ENCODE measurements at regions not wholly inside any gene's neighbourhood (a gene's known extent, or its start where the extent isn't known, plus 50 kb on each side); places are given as distances from the start of the nearest gene placed in this dataset.
"Not testable (repeated sequence)": the region's sequence is repeated elsewhere in the genome, so short reads cannot be mapped to it uniquely, and the experiment has no call there.

GRCh38 chr12:68387338-68387737 lies 55.2 kb upstream of the MDM1 start:
- ATAC-seq (no peak), DNase-seq (ENCODE audit: low spot score) (no peak)
- Mint-ChIP-seq H3K4me1 (ENCODE audit: low read depth in 2 of 2) (peaks cover 34 to 47% of the 10 kb centered on the region in 2 donors), H3K36me3 (peaks cover 10% of the 10 kb centered on the region), H3K4me3 (peak overlapping the region; percentile 39), H3K27ac (peak overlapping the region; percentile 0 to 4), H3K9me3 (peaks cover 3% of the 10 kb centered on the region), H3K27me3 (no peaks in the 10 kb centered on the region)

- Mint-ChIP-seq H3K27me3 (no peaks in the 10 kb centered on the region), H3K9me3 (no peaks in the 10 kb centered on the region), H3K36me3 (peaks cover 3% of the 10 kb centered on the region), H3K4me3 (no peak overlapping the region), H3K4me1 (ENCODE audit: low read depth in 2 of 2) (peaks cover 29 to 46% of the 10 kb centered on the region in 2 donors), H3K27ac (no peak overlapping the region)
- no peak for ATAC-seq
- no peak for DNase-seq (ENCODE audit: low spot score)
Observed at GRCh38 chr12:68389305-68389704, 57.1 kb upstream of the MDM1 start.

- peaks cover 17 to 31% of the 10 kb centered on the region in 2 donors for H3K4me1 Mint-ChIP-seq (ENCODE audit: low read depth in 2 of 2)
- peaks cover 2% of the 10 kb centered on the region for H3K36me3 Mint-ChIP-seq
- peak overlapping the region in 1 of 2 donors; percentile 15 for H3K27ac Mint-ChIP-seq
- ATAC-seq (no peak), DNase-seq (ENCODE audit: low spot score) (no peak)
- peaks cover 2% of the 10 kb centered on the region for H3K9me3 Mint-ChIP-seq
- H3K4me3 Mint-ChIP-seq, result no peak overlapping the region
- H3K27me3 Mint-ChIP-seq, result no peaks in the 10 kb centered on the region
Observed at GRCh38 chr12:68391937-68392336, 59.8 kb upstream of the MDM1 start.

GRCh38 chr12:68392376-68392775 lies 60.2 kb upstream of the MDM1 start:
- no peak for ATAC-seq
- DNase-seq (ENCODE audit: low spot score), result no peak
- H3K4me1 Mint-ChIP-seq (ENCODE audit: low read depth in 2 of 2), result peaks cover 19 to 33% of the 10 kb centered on the region in 2 donors
- no peaks in the 10 kb centered on the region for H3K27me3 Mint-ChIP-seq
- no peak overlapping the region for H3K4me3 Mint-ChIP-seq
- peak overlapping the region in 1 of 2 donors; percentile 15 for H3K27ac Mint-ChIP-seq
- H3K9me3 Mint-ChIP-seq, result peaks cover 5% of the 10 kb centered on the region
- H3K36me3 Mint-ChIP-seq, result peaks cover 6% of the 10 kb centered on the region

- H3K4me1 Mint-ChIP-seq (ENCODE audit: low read depth in 2 of 2), result peaks cover 18 to 34% of the 10 kb centered on the region in 2 donors
- H3K4me3 Mint-ChIP-seq, result no peak overlapping the region
- ATAC-seq, result no peak
- H3K27me3 Mint-ChIP-seq, result no peaks in the 10 kb centered on the region
- peaks cover 11% of the 10 kb centered on the region for H3K36me3 Mint-ChIP-seq
- peaks cover 8% of the 10 kb centered on the region for H3K9me3 Mint-ChIP-seq
- DNase-seq (ENCODE audit: low spot score), result no peak
- no peak overlapping the region for H3K27ac Mint-ChIP-seq
Observed at GRCh38 chr12:68393417-68393816, 61.3 kb upstream of the MDM1 start.

GRCh38 chr12:68397566-68398158 lies 65.5 kb upstream of the MDM1 start:
- Mint-ChIP-seq H3K4me1 (ENCODE audit: low read depth in 2 of 2) (peaks cover 24 to 37% of the 10 kb centered on the region in 2 donors), H3K36me3 (peaks cover 11% of the 10 kb centered on the region), H3K4me3 (peak overlapping the region; percentile 58), H3K27ac (peak overlapping the region; percentile 42 to 56), H3K9me3 (peaks cover 11% of the 10 kb centered on the region), H3K27me3 (no peaks in the 10 kb centered on the region)
- DNase-seq (ENCODE audit: low spot score) (no peak), ATAC-seq (peak in 1 of 2 donors; percentile 41)

GRCh38 chr12:68398689-68399088 lies 66.5 kb upstream of the MDM1 start:
- peaks cover 27 to 40% of the 10 kb centered on the region in 2 donors for H3K4me1 Mint-ChIP-seq (ENCODE audit: low read depth in 2 of 2)
- H3K27ac Mint-ChIP-seq, H3K27me3 Mint-ChIP-seq: not testable (repeated sequence)

GRCh38 chr12:68400226-68400829 lies 68.2 kb upstream of the MDM1 start:
- Mint-ChIP-seq H3K36me3 (peaks cover 15% of the 10 kb centered on the region), H3K27ac (peak overlapping the region; percentile 11 to 65), H3K27me3 (no peaks in the 10 kb centered on the region), H3K9me3 (peaks cover 11% of the 10 kb centered on the region), H3K4me3 (no peak overlapping the region), H3K4me1 (ENCODE audit: low read depth in 2 of 2) (peaks cover 28 to 41% of the 10 kb centered on the region in 2 donors)
- no peak for ATAC-seq
- no peak for DNase-seq (ENCODE audit: low spot score)

More at GRCh38 chr12:68398689-68399088, 66.5 kb upstream of the MDM1 start:
- Mint-ChIP-seq H3K9me3 (peaks cover 11% of the 10 kb centered on the region), H3K36me3 (peaks cover 15% of the 10 kb centered on the region)
- not testable (repeated sequence) for H3K4me3 Mint-ChIP-seq; ATAC-seq; DNase-seq (ENCODE audit: low spot score)

- peaks cover 8% of the 10 kb centered on the region for H3K36me3 Mint-ChIP-seq
- DNase-seq (ENCODE audit: low spot score) (no peak), ATAC-seq (no peak)
- no peak overlapping the region for H3K27ac Mint-ChIP-seq
- H3K9me3 Mint-ChIP-seq, result peaks cover 6% of the 10 kb centered on the region
- no peaks in the 10 kb centered on the region for H3K27me3 Mint-ChIP-seq
- peaks cover 32 to 51% of the 10 kb centered on the region in 2 donors for H3K4me1 Mint-ChIP-seq (ENCODE audit: low read depth in 2 of 2)
- H3K4me3 Mint-ChIP-seq, result no peak overlapping the region
Observed at GRCh38 chr12:68402422-68402821, 70.3 kb upstream of the MDM1 start.

GRCh38 chr12:68403296-68403695 lies 71.1 kb upstream of the MDM1 start:
- H3K27me3 Mint-ChIP-seq, result no peaks in the 10 kb centered on the region
- no peak overlapping the region for H3K4me3 Mint-ChIP-seq
- peaks cover 28 to 45% of the 10 kb centered on the region in 2 donors for H3K4me1 Mint-ChIP-seq (ENCODE audit: low read depth in 2 of 2)
- no peak overlapping the region for H3K27ac Mint-ChIP-seq
- peaks cover 2% of the 10 kb centered on the region for H3K9me3 Mint-ChIP-seq
- ATAC-seq (no peak), DNase-seq (ENCODE audit: low spot score) (no peak)
- peaks cover 4% of the 10 kb centered on the region for H3K36me3 Mint-ChIP-seq

- no peak overlapping the region for H3K27ac Mint-ChIP-seq
- ATAC-seq, result no peak
- H3K9me3 Mint-ChIP-seq, result peaks cover 2% of the 10 kb centered on the region
- no peak for DNase-seq (ENCODE audit: low spot score)
- H3K36me3 Mint-ChIP-seq, result peaks cover 4% of the 10 kb centered on the region
- H3K4me3 Mint-ChIP-seq, result no peak overlapping the region
- H3K4me1 Mint-ChIP-seq (ENCODE audit: low read depth in 2 of 2), result peaks cover 28 to 45% of the 10 kb centered on the region in 2 donors
- H3K27me3 Mint-ChIP-seq, result no peaks in the 10 kb centered on the region
Observed at GRCh38 chr12:68403711-68404110, 71.5 kb upstream of the MDM1 start.

GRCh38 chr12:68405343-68405781 lies 73.2 kb upstream of the MDM1 start:
- Mint-ChIP-seq H3K9me3 (no peaks in the 10 kb centered on the region), H3K4me1 (ENCODE audit: low read depth in 2 of 2) (peaks cover 22 to 35% of the 10 kb centered on the region in 2 donors), H3K36me3 (peaks cover 4% of the 10 kb centered on the region), H3K4me3 (no peak overlapping the region), H3K27me3 (no peaks in the 10 kb centered on the region), H3K27ac (peak overlapping the region; percentile 38 to 56)
- DNase-seq (ENCODE audit: low spot score) (no peak), ATAC-seq (no peak)

- Mint-ChIP-seq H3K4me1 (ENCODE audit: low read depth in 2 of 2) (peaks cover 25 to 34% of the 10 kb centered on the region in 2 donors), H3K4me3 (no peak overlapping the region), H3K27ac (peak overlapping the region; percentile 56 to 77), H3K27me3 (no peaks in the 10 kb centered on the region), H3K9me3 (no peaks in the 10 kb centered on the region), H3K36me3 (peaks cover 4% of the 10 kb centered on the region)
- DNase-seq (ENCODE audit: low spot score) (no peak), ATAC-seq (no peak)
Observed at GRCh38 chr12:68406134-68406576, 74.0 kb upstream of the MDM1 start.

- no peak for ATAC-seq
- DNase-seq (ENCODE audit: low spot score), result no peak
- Mint-ChIP-seq H3K27ac (peak overlapping the region; percentile 38 to 56), H3K4me3 (no peak overlapping the region), H3K4me1 (ENCODE audit: low read depth in 2 of 2) (peaks cover 25 to 34% of the 10 kb centered on the region in 2 donors), H3K9me3 (no peaks in the 10 kb centered on the region), H3K36me3 (peaks cover 4% of the 10 kb centered on the region), H3K27me3 (no peaks in the 10 kb centered on the region)
Observed at GRCh38 chr12:68406911-68407310, 74.7 kb upstream of the MDM1 start.

Measured in natural killer cell treated with Interleukin-12 subunit alpha and Interleukin-12 subunit beta and Interleukin-15 and Interleukin-18, amount 100 ng/mL, for 72 hours (primary cell).